Hepatocyte (in vitro differentiated cells): ENCODE measurements at regions not wholly inside any gene's neighbourhood (a gene's known extent, or its start where the extent isn't known, plus 50 kb on each side); places are given as distances from the start of the nearest gene placed in this dataset.

Experiments
- EZH2 ChIP-seq: fragments of 200-600 bp; sonication (generic); IDR thresholded peaks from 2 replicates; pipeline ENCODE4 v1.6.1; 2016; ENCODE audit warnings: antibody characterized with exemption, mild to moderate bottlenecking, borderline replicate concordance
- TF ChIP-seq, protein P1 (sequence below): fragments of 200-600 bp; sonication (generic); IDR thresholded peaks from 2 replicates; pipeline ENCODE4 v1.5.1; 2016; ENCODE audit warnings: antibody characterized with exemption, mild to moderate bottlenecking; ENCODE audit not compliant: poor library complexity

- TF ChIP-seq, protein P1, sequence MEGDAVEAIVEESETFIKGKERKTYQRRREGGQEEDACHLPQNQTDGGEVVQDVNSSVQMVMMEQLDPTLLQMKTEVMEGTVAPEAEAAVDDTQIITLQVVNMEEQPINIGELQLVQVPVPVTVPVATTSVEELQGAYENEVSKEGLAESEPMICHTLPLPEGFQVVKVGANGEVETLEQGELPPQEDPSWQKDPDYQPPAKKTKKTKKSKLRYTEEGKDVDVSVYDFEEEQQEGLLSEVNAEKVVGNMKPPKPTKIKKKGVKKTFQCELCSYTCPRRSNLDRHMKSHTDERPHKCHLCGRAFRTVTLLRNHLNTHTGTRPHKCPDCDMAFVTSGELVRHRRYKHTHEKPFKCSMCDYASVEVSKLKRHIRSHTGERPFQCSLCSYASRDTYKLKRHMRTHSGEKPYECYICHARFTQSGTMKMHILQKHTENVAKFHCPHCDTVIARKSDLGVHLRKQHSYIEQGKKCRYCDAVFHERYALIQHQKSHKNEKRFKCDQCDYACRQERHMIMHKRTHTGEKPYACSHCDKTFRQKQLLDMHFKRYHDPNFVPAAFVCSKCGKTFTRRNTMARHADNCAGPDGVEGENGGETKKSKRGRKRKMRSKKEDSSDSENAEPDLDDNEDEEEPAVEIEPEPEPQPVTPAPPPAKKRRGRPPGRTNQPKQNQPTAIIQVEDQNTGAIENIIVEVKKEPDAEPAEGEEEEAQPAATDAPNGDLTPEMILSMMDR, result no peak
- TF ChIP-seq EZH2, result no peak
These were observed 246.8 kb downstream of the CDC5L start for GRCh38 chr6:44634321-44634720.
